ENCODE measurements at regions not wholly inside any gene's neighbourhood (a gene's known extent, or its start where the extent isn't known, plus 50 kb on each side); places are given as distances from the start of the nearest gene placed in this dataset.

DNA sequence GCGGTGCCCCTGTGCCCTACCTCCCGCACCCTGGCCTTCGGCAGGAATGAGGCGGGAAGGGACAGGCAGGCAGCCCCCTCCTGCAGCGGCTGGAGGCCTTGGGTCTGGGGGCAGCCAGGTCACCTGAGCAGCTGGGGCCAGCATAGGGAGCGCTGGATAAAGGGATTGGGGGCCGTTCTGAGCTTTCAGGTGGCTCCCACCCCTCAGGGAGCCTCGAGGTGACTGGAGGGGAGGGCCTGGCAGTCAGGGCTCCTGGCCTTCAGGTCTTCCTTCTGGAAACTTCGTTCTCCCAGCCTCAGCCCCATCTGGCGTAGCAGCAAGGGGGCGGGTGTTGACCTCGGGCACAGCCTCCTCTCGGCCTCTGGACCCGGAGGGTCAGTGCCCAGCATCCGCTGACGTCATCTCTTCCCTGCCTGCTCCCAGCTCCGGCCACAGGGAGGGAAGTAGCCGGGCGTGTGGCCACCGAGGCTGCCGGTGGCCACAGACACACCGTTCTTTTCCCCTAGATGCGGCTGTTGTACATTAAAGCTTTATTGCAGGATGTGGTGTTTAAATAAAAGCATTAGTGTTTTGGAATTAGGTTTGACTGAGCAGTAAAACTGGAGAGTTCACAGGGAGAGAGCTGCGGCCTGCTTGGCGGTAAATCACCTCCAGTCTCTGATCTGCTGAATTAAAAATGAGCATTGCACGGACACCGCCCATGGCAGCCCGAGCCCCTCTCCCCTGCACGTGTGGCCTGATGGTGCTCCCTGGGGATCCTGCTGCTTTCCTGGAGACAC, 80.0 kb upstream of the GATA5 start:
- no peaks in the 10 kb centered on the region for H3K79me2 ChIP-seq (ENCODE audit: low read length)
- TF ChIP-seq, protein P1, sequence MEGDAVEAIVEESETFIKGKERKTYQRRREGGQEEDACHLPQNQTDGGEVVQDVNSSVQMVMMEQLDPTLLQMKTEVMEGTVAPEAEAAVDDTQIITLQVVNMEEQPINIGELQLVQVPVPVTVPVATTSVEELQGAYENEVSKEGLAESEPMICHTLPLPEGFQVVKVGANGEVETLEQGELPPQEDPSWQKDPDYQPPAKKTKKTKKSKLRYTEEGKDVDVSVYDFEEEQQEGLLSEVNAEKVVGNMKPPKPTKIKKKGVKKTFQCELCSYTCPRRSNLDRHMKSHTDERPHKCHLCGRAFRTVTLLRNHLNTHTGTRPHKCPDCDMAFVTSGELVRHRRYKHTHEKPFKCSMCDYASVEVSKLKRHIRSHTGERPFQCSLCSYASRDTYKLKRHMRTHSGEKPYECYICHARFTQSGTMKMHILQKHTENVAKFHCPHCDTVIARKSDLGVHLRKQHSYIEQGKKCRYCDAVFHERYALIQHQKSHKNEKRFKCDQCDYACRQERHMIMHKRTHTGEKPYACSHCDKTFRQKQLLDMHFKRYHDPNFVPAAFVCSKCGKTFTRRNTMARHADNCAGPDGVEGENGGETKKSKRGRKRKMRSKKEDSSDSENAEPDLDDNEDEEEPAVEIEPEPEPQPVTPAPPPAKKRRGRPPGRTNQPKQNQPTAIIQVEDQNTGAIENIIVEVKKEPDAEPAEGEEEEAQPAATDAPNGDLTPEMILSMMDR (IDR thresholded peaks at IDR 0.05; ENCODE audit: low read depth, low read length) = no peak
- TF ChIP-seq EZH2phosphoT487 (IDR thresholded peaks at IDR 0.05; ENCODE audit: low read depth) = no peak
- H3K4me3 ChIP-seq (ENCODE audit: low read length) = no peak overlapping the region
- H3K36me3 ChIP-seq (replicated peaks; ENCODE audit: low read depth, low read length) = no peaks in the 10 kb centered on the region
- H3K27ac ChIP-seq (ENCODE audit: low read length) = no peak overlapping the region
- H4K20me1 ChIP-seq (ENCODE audit: insufficient read depth, low read length) = no peaks in the 10 kb centered on the region
- peaks cover 19% of the 10 kb centered on the region; the same call in 1 of the 2 replicates for H3K27me3 ChIP-seq (ENCODE audit: low read depth, low read length)
- H3K9me3 ChIP-seq (ENCODE audit: insufficient read depth, low read length) = no peaks in the 10 kb centered on the region
- peaks cover under 1% of the 10 kb centered on the region for H3K4me1 ChIP-seq (ENCODE audit: low read length)
- H3K4me2 ChIP-seq (ENCODE audit: low read length) = no peak overlapping the region
- H3K9ac ChIP-seq (ENCODE audit: low read length) = no peak overlapping the region
- no peak overlapping the region for H2AFZ ChIP-seq (ENCODE audit: low read depth, low read length)

DNA sequence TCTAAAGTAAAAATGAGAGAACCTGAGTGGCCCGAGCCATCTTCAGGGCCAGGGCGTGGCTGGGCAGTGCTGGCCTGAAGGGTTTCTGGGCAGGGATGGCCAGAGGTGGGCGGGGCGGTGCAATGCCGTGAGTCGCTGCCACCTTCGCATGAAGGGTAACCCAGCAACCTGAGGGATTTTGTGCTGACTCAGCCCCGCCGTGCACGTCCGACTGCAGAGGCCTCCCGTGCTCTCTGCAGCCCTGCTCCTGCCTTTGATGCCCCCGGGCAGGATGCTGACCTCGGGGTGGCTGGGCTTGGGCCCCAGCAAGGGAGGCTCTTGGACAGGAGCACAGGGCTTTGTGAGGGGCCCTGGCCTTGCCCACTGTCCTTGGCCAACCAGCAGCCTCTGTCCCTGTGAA, 81.7 kb upstream of the GATA5 start:
- Histone ChIP-seq H3K27me3 (ENCODE audit: low read depth, low read length) (peaks cover 19% of the 10 kb centered on the region; the same call in 1 of the 2 replicates), H3K4me2 (ENCODE audit: low read length) (no peak overlapping the region), H3K9me3 (ENCODE audit: insufficient read depth, low read length) (no peaks in the 10 kb centered on the region), H4K20me1 (ENCODE audit: insufficient read depth, low read length) (no peaks in the 10 kb centered on the region), H3K36me3 (replicated peaks; ENCODE audit: low read depth, low read length) (no peaks in the 10 kb centered on the region), H3K27ac (ENCODE audit: low read length) (no peak overlapping the region), H2AFZ (ENCODE audit: low read depth, low read length) (no peak overlapping the region), H3K79me2 (ENCODE audit: low read length) (no peaks in the 10 kb centered on the region), H3K4me3 (ENCODE audit: low read length) (no peak overlapping the region), H3K9ac (ENCODE audit: low read length) (no peak overlapping the region), H3K4me1 (ENCODE audit: low read length) (peaks cover 11% of the 10 kb centered on the region)
- TF ChIP-seq, protein P1 (IDR thresholded peaks at IDR 0.05; ENCODE audit: low read depth, low read length) = no peak
- no peak for TF ChIP-seq EZH2phosphoT487 (IDR thresholded peaks at IDR 0.05; ENCODE audit: low read depth)

DNA sequence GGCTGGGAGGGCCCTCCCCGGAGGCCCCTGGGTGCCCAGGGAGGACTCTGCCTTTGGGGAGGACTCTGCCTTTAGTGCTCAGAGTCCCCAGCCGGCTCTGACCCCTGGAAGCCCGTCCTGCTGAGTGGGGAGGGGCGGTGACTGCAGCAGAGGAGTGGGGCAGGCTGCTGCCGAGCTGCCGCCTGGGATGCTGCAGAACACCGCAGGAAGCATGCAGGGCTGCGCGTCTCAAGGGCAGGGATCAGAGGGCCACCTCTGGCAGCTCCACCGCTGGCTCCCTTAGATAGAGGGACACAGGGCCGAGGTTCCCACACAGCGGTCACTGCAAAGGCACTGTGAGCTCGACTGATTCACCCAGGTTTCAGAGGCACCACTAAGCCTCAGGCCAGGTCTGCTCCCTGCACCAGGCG, 82.2 kb upstream of the GATA5 start:
- no peak for TF ChIP-seq EZH2phosphoT487 (IDR thresholded peaks at IDR 0.05; ENCODE audit: low read depth)
- TF ChIP-seq, protein P1 (IDR thresholded peaks at IDR 0.05; ENCODE audit: low read depth, low read length) = no peak
- H3K79me2 ChIP-seq (ENCODE audit: low read length) = no peaks in the 10 kb centered on the region
- no peaks in the 10 kb centered on the region for H4K20me1 ChIP-seq (ENCODE audit: insufficient read depth, low read length)
- peaks cover 19% of the 10 kb centered on the region; the same call in 1 of the 2 replicates for H3K27me3 ChIP-seq (ENCODE audit: low read depth, low read length)
- H3K9ac ChIP-seq (ENCODE audit: low read length) = no peak overlapping the region
- peaks cover 11% of the 10 kb centered on the region for H3K4me1 ChIP-seq (ENCODE audit: low read length)
- H2AFZ ChIP-seq (ENCODE audit: low read depth, low read length) = no peak overlapping the region
- no peaks in the 10 kb centered on the region for H3K9me3 ChIP-seq (ENCODE audit: insufficient read depth, low read length)
- no peak overlapping the region for H3K27ac ChIP-seq (ENCODE audit: low read length)
- no peak overlapping the region for H3K4me3 ChIP-seq (ENCODE audit: low read length)
- H3K36me3 ChIP-seq (replicated peaks; ENCODE audit: low read depth, low read length) = no peaks in the 10 kb centered on the region
- H3K4me2 ChIP-seq (ENCODE audit: low read length) = no peak overlapping the region

DNA sequence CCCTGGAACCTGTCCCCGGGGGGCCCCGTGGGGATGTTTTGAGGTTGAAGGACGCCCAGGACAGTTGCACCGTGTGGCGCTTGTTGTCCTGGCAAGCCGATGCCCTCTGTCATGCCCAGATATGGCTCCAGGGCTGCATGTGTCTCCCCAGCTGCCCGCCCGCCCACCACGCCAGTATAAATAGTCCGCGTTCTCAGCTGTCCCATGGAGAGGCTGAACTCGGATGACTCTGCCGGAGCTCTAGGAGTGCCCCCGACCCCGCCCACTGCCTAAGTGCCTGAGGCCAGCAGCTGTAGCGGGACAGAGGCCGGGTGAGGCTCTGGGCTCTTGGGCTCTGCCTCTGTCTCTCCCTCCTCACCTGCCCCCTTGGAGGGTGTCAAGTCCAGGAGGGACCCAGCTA, 83.0 kb upstream of the GATA5 start:
- Histone ChIP-seq H3K4me3 (ENCODE audit: low read length) (no peak overlapping the region), H3K79me2 (ENCODE audit: low read length) (no peaks in the 10 kb centered on the region), H3K4me1 (ENCODE audit: low read length) (peaks cover 11% of the 10 kb centered on the region), H3K36me3 (replicated peaks; ENCODE audit: low read depth, low read length) (no peaks in the 10 kb centered on the region), H3K27me3 (ENCODE audit: low read depth, low read length) (peaks cover 19% of the 10 kb centered on the region; the same call in 1 of the 2 replicates), H3K9ac (ENCODE audit: low read length) (no peak overlapping the region), H4K20me1 (ENCODE audit: insufficient read depth, low read length) (no peaks in the 10 kb centered on the region), H2AFZ (ENCODE audit: low read depth, low read length) (no peak overlapping the region), H3K9me3 (ENCODE audit: insufficient read depth, low read length) (no peaks in the 10 kb centered on the region), H3K4me2 (ENCODE audit: low read length) (no peak overlapping the region), H3K27ac (ENCODE audit: low read length) (no peak overlapping the region)
- TF ChIP-seq EZH2phosphoT487 (IDR thresholded peaks at IDR 0.05; ENCODE audit: low read depth) = no peak
- TF ChIP-seq, protein P1 (IDR thresholded peaks at IDR 0.05; ENCODE audit: low read depth, low read length) = no peak
